ENCODE measurements at regions not wholly inside any gene's neighbourhood (a gene's known extent, or its start where the extent isn't known, plus 50 kb on each side); places are given as distances from the start of the nearest gene placed in this dataset.
A peak's percentile ranks its signal among the peaks of the same experiment; 100 is the strongest.

DNA sequence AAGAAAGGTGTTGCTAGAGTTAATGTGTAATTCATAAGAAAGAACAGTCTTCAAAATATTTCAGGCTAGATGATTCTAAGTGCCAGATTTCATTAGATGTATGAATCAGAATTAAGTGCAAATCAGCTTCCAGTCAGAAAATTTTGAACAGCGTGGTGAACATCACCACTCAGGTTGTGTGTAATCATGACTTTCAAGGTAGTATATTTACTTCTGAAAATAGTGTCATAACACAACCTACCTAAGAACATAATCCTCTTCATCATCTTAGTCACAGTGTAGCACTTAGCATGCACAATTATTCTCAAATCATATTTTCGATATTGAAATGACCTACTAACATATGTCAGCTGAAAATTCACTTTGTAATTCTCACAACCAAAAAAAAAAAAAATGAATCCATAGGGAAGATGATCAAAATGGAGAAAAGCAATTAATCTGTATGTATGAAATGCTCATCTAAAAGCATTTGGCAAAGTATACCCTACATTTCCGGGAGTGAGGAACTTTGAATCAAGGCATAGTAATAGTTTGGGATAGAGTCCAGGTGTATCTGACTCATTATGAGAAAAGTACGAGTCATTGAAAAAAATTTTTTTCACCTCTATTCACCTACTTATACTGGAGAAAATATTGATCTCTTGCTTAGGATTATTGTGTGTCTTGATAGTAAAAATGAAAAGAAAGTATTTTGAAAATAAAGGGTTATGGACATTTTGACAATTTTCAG lies 221.8 kb upstream of the CHRM3 start:
- Histone ChIP-seq H3K27me3 (no peaks in the 10 kb centered on the region), H3K9ac (no peak overlapping the region), H3K4me2 (no peak overlapping the region), H3K27ac (no peak overlapping the region), H3K9me3 (replicated peaks in 1 of 11) (peaks cover 0 to 6% (median 0%) of the 10 kb centered on the region in 11 experiments; a peak in 2 of 22 replicates), H3K36me3 (no peaks in the 10 kb centered on the region), H3K4me1 (no peaks in the 10 kb centered on the region), H3K4me3 (no peak overlapping the region), H4K20me1 (no peaks in the 10 kb centered on the region)
- TF ChIP-seq Cebpa-rat (IDR thresholded peaks at IDR 0.05): no peak

DNA sequence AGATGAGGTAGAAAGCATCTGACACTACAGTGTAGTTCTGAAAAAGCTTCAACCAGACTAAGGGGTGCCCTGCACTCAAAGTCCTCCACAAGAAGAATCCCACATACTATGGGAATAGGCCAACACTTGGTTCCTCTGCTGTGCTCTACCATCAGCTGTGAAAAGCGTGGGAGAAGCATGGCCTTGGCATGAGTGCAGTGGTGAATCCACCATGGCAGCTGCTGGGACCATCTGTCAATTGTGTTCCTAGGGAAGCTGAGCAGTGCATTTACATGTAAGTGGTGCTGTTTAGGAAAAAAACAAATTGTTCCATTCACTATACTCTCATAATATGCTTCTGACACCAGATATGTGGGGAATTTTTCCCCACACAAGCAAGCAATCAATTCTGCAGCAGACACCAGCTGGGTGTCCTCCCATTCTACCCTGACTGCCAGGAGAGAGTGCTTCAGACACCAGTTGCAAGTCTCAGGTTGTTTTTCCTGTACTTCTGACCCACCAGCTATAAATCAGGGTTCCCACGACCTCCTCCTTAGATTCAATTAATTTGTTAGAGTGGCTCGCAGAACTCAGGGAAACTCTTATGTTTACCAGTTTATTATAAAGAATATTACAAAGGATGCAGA lies 230.8 kb upstream of the CHRM3 start:
- H3K36me3 ChIP-seq: no peaks in the 10 kb centered on the region
- H3K9ac ChIP-seq: no peak overlapping the region
- no peak overlapping the region for H3K4me2 ChIP-seq
- no peak overlapping the region for H3K27ac ChIP-seq
- no peaks in the 10 kb centered on the region for H4K20me1 ChIP-seq
- no peaks in the 10 kb centered on the region for H3K9me3 ChIP-seq (replicated peaks in 1 of 11)
- H3K4me1 ChIP-seq: no peaks in the 10 kb centered on the region
- no peaks in the 10 kb centered on the region for H3K27me3 ChIP-seq
- no peak overlapping the region for H3K4me3 ChIP-seq
- no peak for TF ChIP-seq Cebpa-rat (IDR thresholded peaks at IDR 0.05)

DNA sequence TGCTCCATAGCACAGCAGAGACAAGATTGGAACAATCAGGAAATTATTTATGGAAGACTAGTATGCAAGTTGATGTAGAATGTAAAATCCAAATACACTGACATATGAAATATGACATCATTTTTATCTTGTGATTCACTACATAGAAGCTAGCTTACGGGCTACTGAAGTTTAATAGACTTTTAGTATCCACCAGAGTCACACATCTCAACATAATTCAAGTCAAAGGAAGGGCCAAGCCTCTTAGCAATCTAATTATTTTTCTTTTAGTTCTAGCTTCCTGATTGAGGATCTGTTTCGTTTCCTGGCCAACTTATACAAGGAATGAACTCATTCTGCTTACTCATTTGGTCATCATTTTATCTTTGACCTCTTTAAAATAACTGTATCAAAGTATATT lies 234.4 kb upstream of the CHRM3 start:
- Histone ChIP-seq H3K27ac (no peak overlapping the region), H3K36me3 (no peaks in the 10 kb centered on the region), H3K4me1 (no peaks in the 10 kb centered on the region), H3K27me3 (no peaks in the 10 kb centered on the region), H3K9me3 (replicated peaks in 1 of 11) (no peaks in the 10 kb centered on the region), H3K9ac (no peak overlapping the region), H4K20me1 (no peaks in the 10 kb centered on the region), H3K4me2 (no peak overlapping the region), H3K4me3 (no peak overlapping the region)
- no peak for TF ChIP-seq Cebpa-rat (IDR thresholded peaks at IDR 0.05)

DNA sequence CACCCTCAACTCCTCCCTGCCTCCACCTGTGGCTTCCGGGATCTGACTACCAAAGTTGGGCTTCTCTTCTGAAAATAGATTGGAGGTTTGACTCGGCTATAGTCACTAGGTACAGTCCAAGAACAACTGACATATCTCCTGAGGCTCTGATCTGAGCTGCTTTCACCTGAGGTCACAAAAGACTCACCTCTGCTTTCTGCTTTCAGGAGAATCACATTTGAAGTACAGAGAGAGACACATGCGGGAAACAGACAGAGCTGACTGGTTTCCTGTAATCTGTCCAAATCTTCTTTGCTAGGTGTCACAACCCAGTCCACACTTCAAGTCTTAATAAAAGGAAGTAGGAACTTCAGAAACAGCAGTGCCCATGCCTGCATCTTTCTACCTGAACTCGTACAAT lies 245.4 kb upstream of the CHRM3 start:
- H3K27me3 ChIP-seq: no peaks in the 10 kb centered on the region
- H3K4me1 ChIP-seq: no peaks in the 10 kb centered on the region
- H3K9me3 ChIP-seq (replicated peaks in 1 of 11): peaks cover 0 to under 1% (median 0%) of the 10 kb centered on the region in 11 experiments; a peak in 1 of 22 replicates
- no peak overlapping the region for H3K27ac ChIP-seq
- no peaks in the 10 kb centered on the region for H4K20me1 ChIP-seq
- H3K9ac ChIP-seq: no peak overlapping the region
- H3K4me3 ChIP-seq: no peak overlapping the region
- H3K36me3 ChIP-seq: no peaks in the 10 kb centered on the region
- TF ChIP-seq Cebpa-rat (IDR thresholded peaks at IDR 0.05): no peak
- H3K4me2 ChIP-seq: no peak overlapping the region

DNA sequence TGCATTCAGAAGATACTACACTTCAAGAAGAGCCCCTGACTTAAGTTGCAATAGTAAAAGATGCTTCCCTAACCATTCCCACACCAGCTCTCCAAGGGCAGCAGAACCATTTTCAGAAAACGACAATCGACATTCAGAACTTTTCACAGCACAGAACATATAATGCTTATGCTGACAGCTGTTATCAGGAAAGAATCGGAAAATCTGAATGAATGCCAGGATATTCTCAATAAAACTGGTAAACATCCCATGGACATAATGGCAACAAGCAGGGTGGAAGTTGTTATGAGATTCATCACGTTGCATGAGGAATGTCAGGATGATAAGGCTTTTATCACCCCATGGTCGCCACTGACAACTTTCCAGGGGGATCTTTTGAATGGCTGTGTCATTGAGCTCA lies 246.6 kb upstream of the CHRM3 start:
- no peaks in the 10 kb centered on the region for H3K27me3 ChIP-seq
- no peak overlapping the region for H3K9ac ChIP-seq
- no peaks in the 10 kb centered on the region for H3K36me3 ChIP-seq
- H3K9me3 ChIP-seq (replicated peaks in 1 of 11): peaks cover 0 to 5% (median 0%) of the 10 kb centered on the region in 11 experiments; a peak in 1 of 22 replicates
- no peaks in the 10 kb centered on the region for H3K4me1 ChIP-seq
- H3K4me2 ChIP-seq: no peak overlapping the region
- H3K4me3 ChIP-seq: no peak overlapping the region
- H3K27ac ChIP-seq: no peak overlapping the region
- TF ChIP-seq Cebpa-rat (IDR thresholded peaks at IDR 0.05): no peak
- H4K20me1 ChIP-seq: no peaks in the 10 kb centered on the region

DNA sequence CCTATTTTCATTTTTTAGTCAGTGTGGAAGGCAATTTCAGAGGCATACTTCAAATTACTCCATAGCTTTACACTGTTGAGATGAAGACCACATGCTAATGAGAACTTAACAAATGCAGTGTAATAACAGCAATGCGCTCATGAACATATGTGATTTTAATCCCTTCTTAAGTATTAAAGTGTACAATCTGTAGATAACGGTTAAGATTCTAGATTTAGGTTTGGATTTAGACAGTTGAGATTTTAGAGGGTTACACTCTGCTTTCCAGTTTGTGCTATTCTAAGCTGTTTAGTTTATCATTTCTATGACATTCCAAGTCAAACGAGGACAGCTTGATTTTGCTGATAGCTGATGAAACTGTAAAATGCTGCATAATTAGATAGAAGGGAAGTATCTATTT lies 257.8 kb upstream of the CHRM3 start:
- TF ChIP-seq Cebpa-rat (IDR thresholded peaks at IDR 0.05): no peak
- H3K4me1 ChIP-seq: peaks cover 0 to 50% (median 0%) of the 10 kb centered on the region in 10 experiments; a peak in 5 of 20 replicates
- H3K9me3 ChIP-seq (replicated peaks in 1 of 11): no peaks in the 10 kb centered on the region
- peak overlapping the region in 2 of 11 experiments; percentile 56 to 75; a peak in 4 of 22 replicates for H3K4me2 ChIP-seq
- H3K36me3 ChIP-seq: no peaks in the 10 kb centered on the region
- H3K4me3 ChIP-seq: no peak overlapping the region
- H3K9ac ChIP-seq: 0 out of 22 replicates have a peak overlapping the region, but pooled peaks of 1 of the 11 experiments have one; percentile 42
- no peaks in the 10 kb centered on the region for H4K20me1 ChIP-seq
- H3K27ac ChIP-seq: peak overlapping the region in 2 of 11 experiments; percentile 61 to 66; a peak in 3 of 22 replicates
- H3K27me3 ChIP-seq: no peaks in the 10 kb centered on the region

DNA sequence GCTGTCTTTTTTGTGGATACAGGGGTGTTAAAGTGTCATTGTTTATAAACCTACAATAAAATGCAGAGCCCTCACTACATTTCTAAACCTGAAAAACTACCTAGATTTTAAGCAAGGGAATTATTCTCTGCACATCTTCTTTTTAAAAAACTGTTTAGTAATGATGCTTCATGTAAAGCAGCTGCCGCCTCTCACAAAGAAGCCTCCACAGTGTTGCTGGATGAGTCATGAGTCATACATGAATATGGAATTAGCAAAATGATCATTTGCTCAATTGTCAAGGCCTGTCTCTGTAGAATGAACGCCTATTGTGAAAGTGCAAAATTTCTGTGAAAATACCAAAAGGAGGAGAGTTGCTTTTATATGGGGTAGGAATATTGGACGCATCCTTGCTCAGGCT lies 259.5 kb upstream of the CHRM3 start:
- H3K4me2 ChIP-seq: peak overlapping the region in 2 of 11 experiments; percentile 56 to 75; a peak in 3 of 22 replicates
- peak overlapping the region in 1 of 11 experiments; percentile 61; a peak in 1 of 22 replicates for H3K27ac ChIP-seq
- no peaks in the 10 kb centered on the region for H4K20me1 ChIP-seq
- no peaks in the 10 kb centered on the region for H3K9me3 ChIP-seq (replicated peaks in 1 of 11)
- H3K4me1 ChIP-seq: peaks cover 0 to 50% (median 0%) of the 10 kb centered on the region in 10 experiments; a peak in 5 of 20 replicates
- H3K36me3 ChIP-seq: no peaks in the 10 kb centered on the region
- H3K9ac ChIP-seq: no peak overlapping the region
- no peaks in the 10 kb centered on the region for H3K27me3 ChIP-seq
- TF ChIP-seq Cebpa-rat (IDR thresholded peaks at IDR 0.05): no peak
- no peak overlapping the region for H3K4me3 ChIP-seq

DNA sequence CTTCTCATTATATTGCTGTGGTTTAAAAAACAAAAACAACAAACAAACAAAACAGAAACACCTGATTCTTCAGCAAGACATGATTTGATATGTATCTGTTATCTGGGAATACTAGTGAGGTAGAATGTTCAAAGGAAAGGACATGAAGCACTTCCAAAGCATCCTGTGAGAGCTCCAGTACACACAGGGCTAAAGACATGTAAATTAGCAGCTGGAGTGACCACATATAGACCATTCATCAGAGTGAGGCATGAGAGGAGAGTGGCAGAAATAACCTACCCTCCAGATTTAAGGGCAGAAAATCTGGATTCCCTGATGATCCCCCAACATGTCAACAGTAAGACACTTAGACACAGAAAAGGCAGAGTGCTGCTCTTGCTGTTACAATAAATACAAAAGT lies 260.5 kb upstream of the CHRM3 start:
- Histone ChIP-seq H3K9me3 (replicated peaks in 1 of 11) (no peaks in the 10 kb centered on the region), H3K9ac (no peak overlapping the region), H3K27me3 (no peaks in the 10 kb centered on the region), H4K20me1 (no peaks in the 10 kb centered on the region), H3K36me3 (no peaks in the 10 kb centered on the region), H3K4me2 (peak overlapping the region in 1 of 11 experiments; percentile 6; a peak in 1 of 22 replicates), H3K4me3 (no peak overlapping the region), H3K4me1 (peaks cover 0 to 50% (median 0%) of the 10 kb centered on the region in 10 experiments; a peak in 5 of 20 replicates), H3K27ac (no peak overlapping the region)
- no peak for TF ChIP-seq Cebpa-rat (IDR thresholded peaks at IDR 0.05)

DNA sequence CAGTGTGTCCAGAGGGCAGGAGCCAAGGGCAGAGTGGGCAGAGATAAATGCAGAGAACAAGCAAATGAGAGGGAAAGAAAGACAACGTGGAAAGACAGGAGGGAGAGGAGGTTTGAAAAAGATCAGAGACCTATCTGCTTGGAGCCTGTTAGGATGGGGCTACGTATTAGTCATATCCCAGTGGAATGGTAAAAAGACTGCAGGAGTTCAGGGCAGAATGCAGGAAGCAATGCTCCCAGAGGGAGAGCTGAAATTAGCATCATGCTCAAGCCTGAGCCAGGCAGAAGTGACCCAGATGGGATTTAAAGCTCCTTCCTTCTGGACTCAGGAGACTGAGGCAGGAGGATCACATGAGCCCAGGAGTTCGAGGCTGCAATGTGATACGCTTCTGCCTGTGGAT lies 261.3 kb upstream of the CHRM3 start:
- H3K27ac ChIP-seq: no peak overlapping the region
- H3K4me2 ChIP-seq: no peak overlapping the region
- no peaks in the 10 kb centered on the region for H3K9me3 ChIP-seq (replicated peaks in 1 of 11)
- no peaks in the 10 kb centered on the region for H3K36me3 ChIP-seq
- peaks cover 0 to 44% (median 0%) of the 10 kb centered on the region in 10 experiments; a peak in 5 of 20 replicates for H3K4me1 ChIP-seq
- H3K27me3 ChIP-seq: no peaks in the 10 kb centered on the region
- no peak for TF ChIP-seq Cebpa-rat (IDR thresholded peaks at IDR 0.05)
- H3K4me3 ChIP-seq: no peak overlapping the region
- no peak overlapping the region for H3K9ac ChIP-seq
- no peaks in the 10 kb centered on the region for H4K20me1 ChIP-seq
